Esophagus muscularis mucosa (tissue), 4 donors: ENCODE measurements at regions not wholly inside any gene's neighbourhood (a gene's known extent, or its start where the extent isn't known, plus 50 kb on each side); places are given as distances from the start of the nearest gene placed in this dataset.

Experiments
- EP300 ChIP-seq: sonication (generic); formaldehyde crosslinking; IDR thresholded peaks from one replicate; pipeline ENCODE4 v1.6.1; 2017; ENCODE audit warnings: antibody characterized with exemption
- POLR2A ChIP-seq: fragments of 450-650 bp; IDR thresholded peaks from one replicate; pipeline ENCODE4 v1.6.1; 2017; ENCODE audit warnings: antibody characterized with exemption, moderate library complexity, mild to moderate bottlenecking, low read depth
- POLR2AphosphoS5 ChIP-seq, 2 donors: sonication (generic); formaldehyde crosslinking; IDR thresholded peaks; one replicate each; pipeline ENCODE4 v1.6.1; 2017; ENCODE audit warnings: antibody characterized with exemption in 2 of 2
- TF ChIP-seq, protein P1 (sequence below), 3 experiments: fragments of 200-600 bp in 2 of 3; fragments of 450-650 bp in 1 of 3; sonication (generic) in 2 of 3; IDR thresholded peaks; one replicate each; pipeline ENCODE4 v1.5.1; 2017 to 2019; ENCODE audit warnings: antibody characterized with exemption in 3 of 3, mild to moderate bottlenecking in 2 of 3, moderate library complexity in 1 of 3

DNA sequence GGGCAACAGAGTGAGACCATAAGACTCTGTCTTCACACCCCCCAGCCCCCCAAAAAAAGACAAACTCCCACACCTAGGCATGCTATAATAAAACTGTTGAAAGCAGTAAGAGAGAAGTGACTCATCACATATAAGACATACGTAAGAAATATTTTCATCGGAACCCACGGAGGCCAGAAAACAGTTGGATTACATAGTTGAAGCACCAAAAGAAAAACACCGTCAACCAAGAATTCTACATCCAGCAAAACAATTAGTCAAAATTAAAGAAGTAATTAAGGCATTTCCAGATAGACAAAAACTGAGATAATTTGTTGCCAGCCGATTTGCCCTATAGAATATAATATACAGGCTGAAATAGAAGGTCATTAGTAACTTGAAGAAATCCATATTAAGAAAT is 128.7 kb downstream of the VAPA start:
- TF ChIP-seq, protein P1, sequence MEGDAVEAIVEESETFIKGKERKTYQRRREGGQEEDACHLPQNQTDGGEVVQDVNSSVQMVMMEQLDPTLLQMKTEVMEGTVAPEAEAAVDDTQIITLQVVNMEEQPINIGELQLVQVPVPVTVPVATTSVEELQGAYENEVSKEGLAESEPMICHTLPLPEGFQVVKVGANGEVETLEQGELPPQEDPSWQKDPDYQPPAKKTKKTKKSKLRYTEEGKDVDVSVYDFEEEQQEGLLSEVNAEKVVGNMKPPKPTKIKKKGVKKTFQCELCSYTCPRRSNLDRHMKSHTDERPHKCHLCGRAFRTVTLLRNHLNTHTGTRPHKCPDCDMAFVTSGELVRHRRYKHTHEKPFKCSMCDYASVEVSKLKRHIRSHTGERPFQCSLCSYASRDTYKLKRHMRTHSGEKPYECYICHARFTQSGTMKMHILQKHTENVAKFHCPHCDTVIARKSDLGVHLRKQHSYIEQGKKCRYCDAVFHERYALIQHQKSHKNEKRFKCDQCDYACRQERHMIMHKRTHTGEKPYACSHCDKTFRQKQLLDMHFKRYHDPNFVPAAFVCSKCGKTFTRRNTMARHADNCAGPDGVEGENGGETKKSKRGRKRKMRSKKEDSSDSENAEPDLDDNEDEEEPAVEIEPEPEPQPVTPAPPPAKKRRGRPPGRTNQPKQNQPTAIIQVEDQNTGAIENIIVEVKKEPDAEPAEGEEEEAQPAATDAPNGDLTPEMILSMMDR (IDR thresholded peaks at IDR 0.05), result no peak
- TF ChIP-seq POLR2AphosphoS5 (IDR thresholded peaks at IDR 0.05), result no peak
- no peak for TF ChIP-seq POLR2A
- TF ChIP-seq EP300, result no peak
